LNCAP (cell line): ENCODE measurements at regions not wholly inside any gene's neighbourhood (a gene's known extent, or its start where the extent isn't known, plus 50 kb on each side); places are given as distances from the start of the nearest gene placed in this dataset.

Experiments
- TF ChIP-seq, protein P1 (sequence below): fragments of 450-650 bp; IDR thresholded peaks from 2 replicates; pipeline ENCODE4 v1.5.1; 2017; ENCODE audit warnings: mild to moderate bottlenecking

DNA sequence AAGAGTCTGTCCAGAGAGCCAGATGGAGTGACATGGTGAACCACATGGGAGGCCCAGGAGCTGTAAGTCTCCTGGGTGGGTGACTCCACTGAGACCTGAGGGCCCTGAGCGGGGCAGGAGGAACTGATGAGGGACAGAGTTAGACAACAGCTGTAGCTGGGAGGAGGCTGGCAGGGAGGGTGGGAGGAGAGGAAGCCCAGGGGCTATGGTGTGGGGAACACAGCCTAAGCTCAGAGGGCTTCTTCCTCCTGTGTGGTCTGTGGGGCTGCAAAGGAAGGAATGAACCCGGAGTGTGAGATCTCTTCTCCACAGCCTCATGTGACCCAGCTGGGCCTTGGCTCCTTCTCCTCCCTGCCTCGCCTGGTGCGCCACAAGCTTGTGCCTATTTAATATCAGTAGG is 395.6 kb upstream of the HS6ST1 start:
- TF ChIP-seq, protein P1, sequence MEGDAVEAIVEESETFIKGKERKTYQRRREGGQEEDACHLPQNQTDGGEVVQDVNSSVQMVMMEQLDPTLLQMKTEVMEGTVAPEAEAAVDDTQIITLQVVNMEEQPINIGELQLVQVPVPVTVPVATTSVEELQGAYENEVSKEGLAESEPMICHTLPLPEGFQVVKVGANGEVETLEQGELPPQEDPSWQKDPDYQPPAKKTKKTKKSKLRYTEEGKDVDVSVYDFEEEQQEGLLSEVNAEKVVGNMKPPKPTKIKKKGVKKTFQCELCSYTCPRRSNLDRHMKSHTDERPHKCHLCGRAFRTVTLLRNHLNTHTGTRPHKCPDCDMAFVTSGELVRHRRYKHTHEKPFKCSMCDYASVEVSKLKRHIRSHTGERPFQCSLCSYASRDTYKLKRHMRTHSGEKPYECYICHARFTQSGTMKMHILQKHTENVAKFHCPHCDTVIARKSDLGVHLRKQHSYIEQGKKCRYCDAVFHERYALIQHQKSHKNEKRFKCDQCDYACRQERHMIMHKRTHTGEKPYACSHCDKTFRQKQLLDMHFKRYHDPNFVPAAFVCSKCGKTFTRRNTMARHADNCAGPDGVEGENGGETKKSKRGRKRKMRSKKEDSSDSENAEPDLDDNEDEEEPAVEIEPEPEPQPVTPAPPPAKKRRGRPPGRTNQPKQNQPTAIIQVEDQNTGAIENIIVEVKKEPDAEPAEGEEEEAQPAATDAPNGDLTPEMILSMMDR, result no peak

DNA sequence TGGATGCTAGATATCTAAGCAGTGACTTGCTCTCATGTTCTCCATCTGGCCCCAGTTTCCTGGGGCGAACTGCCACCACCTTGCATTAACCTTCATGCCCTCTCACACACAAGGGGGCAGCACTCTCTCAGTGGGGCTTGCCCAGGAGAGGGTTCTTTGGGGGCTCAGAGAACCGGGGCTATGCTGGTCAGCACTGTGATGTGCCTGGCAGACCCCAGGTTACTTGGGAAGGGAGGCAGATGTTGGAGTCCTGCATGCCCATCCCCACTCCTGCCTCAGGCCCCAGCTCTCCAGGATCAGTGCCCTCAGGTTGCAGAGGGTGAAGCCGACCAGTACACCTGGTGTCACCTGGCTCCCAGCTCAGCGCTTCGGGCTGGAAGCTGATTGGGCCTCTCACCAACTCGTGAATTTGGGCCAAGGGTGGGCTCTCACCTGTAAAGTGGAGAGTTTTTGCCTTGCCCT is 396.2 kb upstream of the HS6ST1 start:
- TF ChIP-seq, protein P1, result no peak

DNA sequence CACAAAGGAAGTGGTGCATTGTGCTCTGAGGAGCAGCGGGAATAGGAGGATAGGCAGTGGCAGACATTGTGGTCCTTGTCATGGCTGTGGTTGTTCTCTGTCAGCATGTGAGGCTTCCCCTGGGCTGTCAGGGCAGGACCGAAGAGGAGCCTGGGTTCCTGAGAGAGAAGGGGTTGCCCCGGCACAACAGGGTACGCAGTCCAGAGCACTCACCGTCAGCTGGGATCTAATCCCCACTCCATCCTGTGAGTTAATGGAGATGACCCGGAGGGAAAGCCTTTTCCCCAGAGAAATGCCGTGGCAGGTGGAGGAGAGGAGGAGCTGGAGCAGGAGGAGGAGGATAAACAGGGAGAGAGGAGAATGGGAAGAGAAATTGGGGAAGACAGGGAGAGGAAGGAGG is 396.7 kb upstream of the HS6ST1 start:
- TF ChIP-seq, protein P1, result no peak

DNA sequence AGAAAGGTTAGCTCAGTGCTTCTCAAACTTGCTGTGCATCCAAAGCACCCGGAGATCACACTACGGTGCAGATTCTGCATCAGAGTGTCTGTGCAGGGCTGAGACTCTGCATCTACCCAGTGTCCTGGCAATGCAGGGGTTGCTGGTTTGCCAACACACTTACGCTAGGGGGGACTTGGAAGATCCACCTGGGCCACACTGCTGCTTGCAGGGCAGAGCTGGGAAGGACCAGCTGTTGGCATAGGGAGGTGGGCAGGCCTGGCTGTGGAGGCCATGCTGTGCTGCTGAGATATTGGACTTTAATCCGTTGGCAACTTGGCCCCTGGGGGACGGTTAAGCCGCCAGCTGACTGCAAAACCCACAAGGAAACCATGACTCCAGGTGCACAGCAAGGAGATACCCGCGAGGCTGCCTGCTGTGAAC is 397.6 kb upstream of the HS6ST1 start:
- TF ChIP-seq, protein P1, result no peak

DNA sequence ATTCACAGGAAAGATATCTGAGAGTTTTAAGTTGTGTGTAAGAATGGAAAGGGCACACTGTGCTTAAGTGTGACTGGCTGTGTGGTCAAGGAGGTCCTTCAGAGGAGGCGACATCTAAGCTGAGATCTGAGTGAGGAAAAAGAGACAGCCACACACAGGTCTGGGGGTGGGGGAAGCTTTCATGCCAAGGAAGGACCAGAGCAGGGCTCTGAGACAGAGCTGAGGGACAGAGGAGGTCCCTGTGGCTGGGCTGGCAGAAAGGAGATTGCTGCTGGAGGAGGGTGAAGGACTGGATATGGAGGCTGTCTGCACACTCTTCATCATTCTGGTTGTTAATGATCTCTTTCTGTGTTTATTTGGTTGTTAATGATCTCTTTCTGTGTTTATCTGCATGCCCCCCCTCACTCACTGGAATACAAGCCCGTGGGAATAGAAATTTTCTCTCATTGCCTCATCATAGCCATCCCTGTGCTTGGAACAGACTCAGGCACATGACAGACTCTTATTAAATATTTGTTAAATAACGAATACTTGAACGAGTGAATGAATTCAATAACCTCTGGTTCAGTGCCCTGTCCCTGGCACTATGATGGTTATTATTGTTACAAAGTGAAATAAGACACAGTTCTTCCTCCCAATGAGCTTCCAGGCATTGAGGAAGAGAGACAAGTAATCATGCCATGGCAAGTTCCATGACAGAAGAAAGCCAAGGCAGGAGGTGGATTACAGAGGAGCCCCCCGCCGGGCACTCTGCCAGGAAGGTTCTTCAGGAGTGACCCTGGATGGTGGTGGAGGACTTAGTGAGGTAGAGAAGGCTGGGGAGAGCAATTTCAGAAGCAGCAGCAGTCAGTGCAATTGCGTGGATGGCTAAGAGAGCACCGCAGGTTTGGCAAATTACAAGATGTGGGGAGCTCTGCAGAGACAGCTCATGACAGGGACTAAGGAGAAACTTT is 399.4 kb upstream of the HS6ST1 start:
- TF ChIP-seq, protein P1, result no peak

DNA sequence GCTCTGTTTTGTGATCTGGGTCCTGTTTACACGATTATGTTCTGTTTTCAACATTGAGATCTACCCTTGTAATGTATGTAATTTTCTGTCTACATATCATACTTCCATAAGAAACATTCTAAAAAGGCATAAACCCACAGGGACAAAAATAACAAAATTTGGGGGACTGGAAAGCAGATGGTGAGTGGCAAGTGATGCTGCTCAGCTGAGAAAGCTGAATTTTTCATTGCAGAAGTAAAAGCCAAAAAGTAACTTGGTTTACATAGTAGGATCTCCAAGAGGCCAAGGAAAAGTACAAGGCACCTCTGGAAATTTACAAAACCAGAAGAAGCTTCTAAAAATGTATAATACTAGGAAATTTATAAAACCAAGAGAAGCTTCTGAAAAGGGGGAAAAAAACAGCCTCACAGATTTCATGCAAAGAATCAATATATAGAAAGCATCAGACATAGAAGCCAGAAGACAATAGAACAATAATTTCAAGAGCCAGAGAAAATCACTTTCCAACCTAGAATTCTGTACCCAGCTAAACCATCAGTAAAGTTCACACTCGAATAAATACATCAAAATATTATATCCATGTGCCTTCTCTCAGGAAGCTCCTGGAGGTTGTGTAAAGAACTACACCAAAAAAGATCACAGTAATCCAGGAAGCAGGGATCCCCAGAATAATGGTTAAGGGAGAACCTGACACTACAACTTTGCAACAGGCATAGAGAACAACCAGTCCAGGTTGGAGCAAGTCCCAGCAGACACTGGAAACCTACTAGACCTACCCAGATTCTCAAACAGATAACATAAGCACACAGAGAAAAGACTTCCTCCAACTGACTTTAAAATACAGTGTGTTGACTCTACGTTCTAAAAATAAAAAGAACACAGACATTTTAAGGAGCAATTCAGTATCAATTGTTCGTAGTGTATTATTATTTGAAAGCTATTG is 401.7 kb upstream of the HS6ST1 start:
- TF ChIP-seq, protein P1, result no peak

DNA sequence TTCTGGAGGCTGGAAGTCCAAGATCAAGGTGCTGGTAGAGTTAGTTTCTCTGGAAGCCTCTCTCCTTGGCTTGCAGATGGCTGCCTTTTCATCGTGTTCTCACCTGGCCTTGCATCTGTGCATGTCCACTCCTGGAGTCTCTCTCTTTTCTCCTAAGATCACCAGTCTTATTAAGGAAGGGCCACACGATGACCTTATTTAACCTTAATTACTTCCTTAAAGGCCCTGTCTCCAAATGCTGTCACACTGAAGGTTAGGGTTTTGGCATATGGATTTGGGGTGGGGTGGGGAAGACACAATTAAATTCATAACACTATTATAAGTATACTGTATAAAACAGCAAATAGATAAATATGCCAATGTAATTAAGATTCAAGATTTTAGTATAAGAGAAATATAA is 402.4 kb upstream of the HS6ST1 start:
- TF ChIP-seq, protein P1, result no peak
